ENCODE measurements at regions not wholly inside any gene's neighbourhood (a gene's known extent, or its start where the extent isn't known, plus 50 kb on each side); places are given as distances from the start of the nearest gene placed in this dataset.

- no peaks in the 10 kb centered on the region for H3K36me3 ChIP-seq
- no peak overlapping the region for H3K4me3 ChIP-seq
- no peaks in the 10 kb centered on the region for H3K27me3 ChIP-seq (replicated peaks in 1 of 7)
- intact Hi-C loops (cut with DNase I; ENCODE audit: low total_unique reads), result no loop called here
- H3K4me1 ChIP-seq, result no peaks in the 10 kb centered on the region
- DNase-seq, result no peak
- no peaks in the 10 kb centered on the region for H3K9me3 ChIP-seq
- 78 to 90% (median 88%) methylated on average over 1 of the region's 1 CpG for WGBS, 5 donors
- TF ChIP-seq POLR2AphosphoS5 (IDR thresholded peaks at IDR 0.05) (no peak), POLR2A (IDR thresholded peaks at IDR 0.05) (no peak)
- TF ChIP-seq, protein P1, sequence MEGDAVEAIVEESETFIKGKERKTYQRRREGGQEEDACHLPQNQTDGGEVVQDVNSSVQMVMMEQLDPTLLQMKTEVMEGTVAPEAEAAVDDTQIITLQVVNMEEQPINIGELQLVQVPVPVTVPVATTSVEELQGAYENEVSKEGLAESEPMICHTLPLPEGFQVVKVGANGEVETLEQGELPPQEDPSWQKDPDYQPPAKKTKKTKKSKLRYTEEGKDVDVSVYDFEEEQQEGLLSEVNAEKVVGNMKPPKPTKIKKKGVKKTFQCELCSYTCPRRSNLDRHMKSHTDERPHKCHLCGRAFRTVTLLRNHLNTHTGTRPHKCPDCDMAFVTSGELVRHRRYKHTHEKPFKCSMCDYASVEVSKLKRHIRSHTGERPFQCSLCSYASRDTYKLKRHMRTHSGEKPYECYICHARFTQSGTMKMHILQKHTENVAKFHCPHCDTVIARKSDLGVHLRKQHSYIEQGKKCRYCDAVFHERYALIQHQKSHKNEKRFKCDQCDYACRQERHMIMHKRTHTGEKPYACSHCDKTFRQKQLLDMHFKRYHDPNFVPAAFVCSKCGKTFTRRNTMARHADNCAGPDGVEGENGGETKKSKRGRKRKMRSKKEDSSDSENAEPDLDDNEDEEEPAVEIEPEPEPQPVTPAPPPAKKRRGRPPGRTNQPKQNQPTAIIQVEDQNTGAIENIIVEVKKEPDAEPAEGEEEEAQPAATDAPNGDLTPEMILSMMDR (IDR thresholded peaks at IDR 0.05 in 8 of 11, conservative IDR thresholded peaks at IDR 0.05 in 3 of 11), result no peak
- H3K27ac ChIP-seq, result no peak overlapping the region
Observed at GRCh38 chr5:143920772-143921171, 108.8 kb downstream of the HMHB1 start.

DNA sequence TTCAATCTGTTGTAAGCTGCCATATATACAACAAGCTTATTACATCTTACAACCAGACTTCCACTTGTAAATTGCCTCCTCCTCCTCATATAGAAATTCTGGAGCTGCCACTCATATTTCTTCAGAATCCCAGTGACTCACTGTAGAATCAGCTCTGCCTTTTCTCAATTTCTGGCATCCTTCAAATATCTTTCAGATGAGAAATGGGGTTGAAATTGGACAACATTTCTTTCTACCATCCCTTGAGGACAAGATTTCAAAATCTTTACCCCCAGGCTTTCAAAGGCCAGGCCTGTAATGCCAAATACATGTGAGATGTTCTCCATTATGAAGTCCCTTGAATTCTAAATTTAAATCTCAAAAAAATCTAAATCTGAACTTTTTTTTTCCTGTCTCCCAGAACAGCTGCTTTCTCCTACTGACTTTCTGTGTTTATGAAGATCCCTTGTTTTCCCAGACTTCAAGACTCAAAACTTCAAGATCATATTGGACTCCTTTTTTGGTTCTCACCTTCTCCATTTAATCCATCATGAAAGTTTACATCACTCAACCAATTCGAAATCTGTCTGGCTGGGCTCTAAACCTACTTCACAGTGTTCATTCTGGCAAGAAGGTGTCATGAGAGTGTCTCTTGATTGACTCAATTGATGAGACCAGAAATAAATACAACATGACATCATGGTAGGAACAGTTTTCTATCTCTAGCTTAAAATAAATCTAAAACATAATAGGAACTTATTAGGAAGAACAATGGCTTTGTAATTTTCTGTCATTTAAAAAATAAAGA, 109.8 kb downstream of the HMHB1 start:
- Histone ChIP-seq H3K27me3 (replicated peaks in 1 of 7) (no peaks in the 10 kb centered on the region), H3K4me3 (no peak overlapping the region), H3K27ac (no peak overlapping the region), H3K9me3 (no peaks in the 10 kb centered on the region), H3K4me1 (no peaks in the 10 kb centered on the region), H3K36me3 (no peaks in the 10 kb centered on the region)
- intact Hi-C loops (cut with DNase I; ENCODE audit: low total_unique reads), result no loop called here
- TF ChIP-seq POLR2AphosphoS5 (IDR thresholded peaks at IDR 0.05) (no peak), POLR2A (IDR thresholded peaks at IDR 0.05) (no peak)
- TF ChIP-seq, protein P1 (IDR thresholded peaks at IDR 0.05 in 8 of 11, conservative IDR thresholded peaks at IDR 0.05 in 3 of 11), result no peak
- no peak for DNase-seq
- WGBS, 5 donors, result 59 to 79% (median 74%) methylated on average over 1 of the region's 1 CpG

DNA sequence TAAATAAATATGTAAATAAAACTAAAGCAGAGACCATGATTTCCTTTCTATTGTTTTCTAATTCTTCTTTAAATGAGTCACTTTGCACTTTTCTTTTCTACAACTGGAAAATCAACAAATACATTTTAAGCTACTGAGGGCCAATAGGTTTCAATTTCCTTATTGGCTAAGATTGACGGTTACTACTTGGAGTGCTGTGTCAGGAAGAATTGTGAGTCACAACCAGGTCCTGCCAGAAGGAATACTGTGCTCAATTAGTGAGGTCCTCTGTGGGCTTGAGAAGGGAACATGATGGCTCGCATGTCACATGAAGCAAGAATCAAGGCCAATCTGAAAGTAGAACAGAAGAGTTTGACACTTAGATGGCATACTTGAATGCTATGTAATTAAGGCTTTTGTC, 110.8 kb downstream of the HMHB1 start:
- intact Hi-C loops (cut with DNase I; ENCODE audit: low total_unique reads), result no loop called here
- no peak for TF ChIP-seq POLR2A (IDR thresholded peaks at IDR 0.05)
- TF ChIP-seq POLR2AphosphoS5 (IDR thresholded peaks at IDR 0.05), result no peak
- TF ChIP-seq, protein P1 (IDR thresholded peaks at IDR 0.05 in 8 of 11, conservative IDR thresholded peaks at IDR 0.05 in 3 of 11), result no peak
- H3K27me3 ChIP-seq (replicated peaks in 1 of 7), result no peaks in the 10 kb centered on the region
- no peak for DNase-seq
- H3K27ac ChIP-seq, result no peak overlapping the region
- H3K4me1 ChIP-seq, result no peaks in the 10 kb centered on the region
- no peaks in the 10 kb centered on the region for H3K36me3 ChIP-seq
- H3K4me3 ChIP-seq, result no peak overlapping the region
- WGBS, 5 donors, result 71 to 87% (median 83%) methylated on average over 2 of the region's 2 CpGs
- no peaks in the 10 kb centered on the region for H3K9me3 ChIP-seq

- WGBS, 5 donors, result 81 to 92% (median 86%) methylated on average over 6 of the region's 6 CpGs
- no peak for DNase-seq
- intact Hi-C loops (cut with DNase I; ENCODE audit: low total_unique reads), result no loop called here
- Histone ChIP-seq H3K4me1 (no peaks in the 10 kb centered on the region), H3K9me3 (no peaks in the 10 kb centered on the region), H3K27ac (no peak overlapping the region), H3K36me3 (no peaks in the 10 kb centered on the region), H3K4me3 (no peak overlapping the region), H3K27me3 (replicated peaks in 1 of 7) (no peaks in the 10 kb centered on the region)
- TF ChIP-seq POLR2A (IDR thresholded peaks at IDR 0.05), result no peak
- no peak for TF ChIP-seq POLR2AphosphoS5 (IDR thresholded peaks at IDR 0.05)
- TF ChIP-seq, protein P1 (IDR thresholded peaks at IDR 0.05 in 8 of 11, conservative IDR thresholded peaks at IDR 0.05 in 3 of 11), result no peak
Observed at GRCh38 chr5:143923634-143924266, 111.8 kb downstream of the HMHB1 start.
